PFSK-1 (cell line): ENCODE measurements at regions not wholly inside any gene's neighbourhood (a gene's known extent, or its start where the extent isn't known, plus 50 kb on each side); places are given as distances from the start of the nearest gene placed in this dataset.

ENCODE experiments used
- FOXP2 ChIP-seq: optimal IDR thresholded peaks from 2 replicates; pipeline ENCODE3; 2011; ENCODE audit warnings: borderline replicate concordance, control low read depth, inconsistent platforms; ENCODE audit not compliant: insufficient read depth; ENCODE audit errors: extremely low read length, extremely low read depth
- POLR2AphosphoS5 ChIP-seq: IDR thresholded peaks from 2 replicates; pipeline ENCODE4 v1.6.1; 2012; ENCODE audit warnings: low read depth, mild to moderate bottlenecking, control low read depth, low read length, moderate library complexity
- SIN3A ChIP-seq: IDR thresholded peaks from 2 replicates; pipeline ENCODE4 v1.6.1; 2012; ENCODE audit warnings: mild to moderate bottlenecking, low read length, moderate library complexity, borderline replicate concordance; ENCODE audit not compliant: insufficient read depth
- TAF1 ChIP-seq: IDR thresholded peaks from 2 replicates; pipeline ENCODE4 v1.6.1; 2012; ENCODE audit warnings: low read length, control low read depth, borderline replicate concordance; ENCODE audit not compliant: insufficient read depth
- TF ChIP-seq, protein P1 (sequence below), 2 experiments: IDR thresholded peaks; 2 replicates each; pipeline versions ENCODE4 v1.6.1 to v1.8.0; 2011 to 2012; ENCODE audit warnings: low read depth in 2 of 2, low read length in 2 of 2, control low read depth in 1 of 2, inconsistent platforms in 1 of 2, mild to moderate bottlenecking in 1 of 2, moderate library complexity in 1 of 2; ENCODE audit not compliant: insufficient read depth in 1 of 2

DNA sequence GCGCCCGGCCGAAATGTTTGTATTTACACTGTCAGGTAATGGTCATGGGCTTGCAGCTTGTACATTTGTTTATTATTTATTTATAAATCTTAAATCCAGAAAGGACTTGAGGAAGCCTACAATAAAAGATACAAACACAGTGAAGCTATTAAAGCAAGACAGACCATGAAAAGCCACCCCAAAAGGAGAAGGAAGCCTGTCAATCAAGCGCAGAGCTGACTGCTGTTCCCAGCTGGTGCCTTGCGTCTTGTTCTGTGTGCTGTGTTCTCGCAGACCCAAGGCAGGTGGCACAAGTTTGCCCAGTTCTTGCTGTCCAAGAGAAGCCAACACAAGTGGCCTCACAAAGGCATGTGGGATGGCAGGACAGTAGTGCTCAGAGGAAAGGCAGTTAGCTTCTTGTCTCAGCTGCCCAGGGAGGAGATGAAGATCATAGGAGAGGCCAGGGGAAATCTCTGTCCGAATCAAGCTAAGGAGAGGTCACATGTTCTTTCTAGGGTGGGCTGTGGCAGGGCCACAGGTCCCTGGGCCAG, 73.2 kb downstream of the SLC25A47 start:
- TF ChIP-seq TAF1: no peak
- TF ChIP-seq, protein P1, sequence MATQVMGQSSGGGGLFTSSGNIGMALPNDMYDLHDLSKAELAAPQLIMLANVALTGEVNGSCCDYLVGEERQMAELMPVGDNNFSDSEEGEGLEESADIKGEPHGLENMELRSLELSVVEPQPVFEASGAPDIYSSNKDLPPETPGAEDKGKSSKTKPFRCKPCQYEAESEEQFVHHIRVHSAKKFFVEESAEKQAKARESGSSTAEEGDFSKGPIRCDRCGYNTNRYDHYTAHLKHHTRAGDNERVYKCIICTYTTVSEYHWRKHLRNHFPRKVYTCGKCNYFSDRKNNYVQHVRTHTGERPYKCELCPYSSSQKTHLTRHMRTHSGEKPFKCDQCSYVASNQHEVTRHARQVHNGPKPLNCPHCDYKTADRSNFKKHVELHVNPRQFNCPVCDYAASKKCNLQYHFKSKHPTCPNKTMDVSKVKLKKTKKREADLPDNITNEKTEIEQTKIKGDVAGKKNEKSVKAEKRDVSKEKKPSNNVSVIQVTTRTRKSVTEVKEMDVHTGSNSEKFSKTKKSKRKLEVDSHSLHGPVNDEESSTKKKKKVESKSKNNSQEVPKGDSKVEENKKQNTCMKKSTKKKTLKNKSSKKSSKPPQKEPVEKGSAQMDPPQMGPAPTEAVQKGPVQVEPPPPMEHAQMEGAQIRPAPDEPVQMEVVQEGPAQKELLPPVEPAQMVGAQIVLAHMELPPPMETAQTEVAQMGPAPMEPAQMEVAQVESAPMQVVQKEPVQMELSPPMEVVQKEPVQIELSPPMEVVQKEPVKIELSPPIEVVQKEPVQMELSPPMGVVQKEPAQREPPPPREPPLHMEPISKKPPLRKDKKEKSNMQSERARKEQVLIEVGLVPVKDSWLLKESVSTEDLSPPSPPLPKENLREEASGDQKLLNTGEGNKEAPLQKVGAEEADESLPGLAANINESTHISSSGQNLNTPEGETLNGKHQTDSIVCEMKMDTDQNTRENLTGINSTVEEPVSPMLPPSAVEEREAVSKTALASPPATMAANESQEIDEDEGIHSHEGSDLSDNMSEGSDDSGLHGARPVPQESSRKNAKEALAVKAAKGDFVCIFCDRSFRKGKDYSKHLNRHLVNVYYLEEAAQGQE (IDR thresholded peaks at IDR 0.05; ENCODE audit: insufficient read depth in 1 of 2, low read depth in 2 of 2, low read length in 2 of 2): no peak

DNA sequence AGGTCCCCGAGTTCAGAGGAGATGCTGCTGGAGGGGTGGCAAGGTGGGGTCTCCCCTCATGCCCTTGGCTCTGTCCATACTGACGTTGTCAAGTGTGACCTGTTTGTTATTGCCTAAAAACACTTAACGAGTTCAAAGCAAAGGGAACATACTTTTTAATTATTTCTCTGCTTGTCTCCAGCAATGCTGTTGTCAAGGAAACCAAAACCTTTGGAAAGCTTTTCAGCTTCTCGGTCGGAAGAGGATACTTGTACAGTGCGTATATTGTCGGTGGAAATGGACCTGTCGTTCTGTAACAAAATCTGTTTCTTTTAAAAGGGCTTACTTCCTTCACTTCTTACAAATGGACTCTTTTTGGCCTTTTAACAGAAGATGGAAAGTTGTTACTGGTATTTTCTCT, 73.9 kb downstream of the SLC25A47 start:
- TF ChIP-seq FOXP2 (no peak), SIN3A (no peak), TAF1 (no peak), POLR2AphosphoS5 (no peak)
- TF ChIP-seq, protein P1 (IDR thresholded peaks at IDR 0.05; ENCODE audit: insufficient read depth in 1 of 2, low read depth in 2 of 2, low read length in 2 of 2): no peak

DNA sequence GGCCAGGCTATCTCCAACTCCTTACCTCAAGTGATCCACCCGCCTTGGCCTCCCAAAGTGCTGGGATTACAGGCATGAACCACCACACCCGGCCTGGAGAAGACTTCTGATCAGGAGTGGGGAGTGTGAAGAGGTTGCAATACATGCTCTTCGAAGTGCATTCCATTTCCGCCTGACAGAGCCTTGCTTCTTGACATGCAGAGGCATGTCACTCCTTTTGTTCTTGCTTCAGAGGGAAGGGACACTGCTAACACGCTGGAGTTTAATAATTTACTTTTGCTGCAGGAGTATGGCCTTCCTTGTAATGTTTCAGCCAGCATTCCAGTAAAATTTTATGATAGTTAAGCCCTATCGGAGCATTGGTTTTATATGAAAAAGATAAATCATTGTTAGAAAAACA, 74.9 kb downstream of the SLC25A47 start:
- TF ChIP-seq POLR2AphosphoS5 (no peak), FOXP2 (no peak), TAF1 (no peak), SIN3A (no peak)
- TF ChIP-seq, protein P1 (IDR thresholded peaks at IDR 0.05; ENCODE audit: insufficient read depth in 1 of 2, low read depth in 2 of 2, low read length in 2 of 2): no peak

DNA sequence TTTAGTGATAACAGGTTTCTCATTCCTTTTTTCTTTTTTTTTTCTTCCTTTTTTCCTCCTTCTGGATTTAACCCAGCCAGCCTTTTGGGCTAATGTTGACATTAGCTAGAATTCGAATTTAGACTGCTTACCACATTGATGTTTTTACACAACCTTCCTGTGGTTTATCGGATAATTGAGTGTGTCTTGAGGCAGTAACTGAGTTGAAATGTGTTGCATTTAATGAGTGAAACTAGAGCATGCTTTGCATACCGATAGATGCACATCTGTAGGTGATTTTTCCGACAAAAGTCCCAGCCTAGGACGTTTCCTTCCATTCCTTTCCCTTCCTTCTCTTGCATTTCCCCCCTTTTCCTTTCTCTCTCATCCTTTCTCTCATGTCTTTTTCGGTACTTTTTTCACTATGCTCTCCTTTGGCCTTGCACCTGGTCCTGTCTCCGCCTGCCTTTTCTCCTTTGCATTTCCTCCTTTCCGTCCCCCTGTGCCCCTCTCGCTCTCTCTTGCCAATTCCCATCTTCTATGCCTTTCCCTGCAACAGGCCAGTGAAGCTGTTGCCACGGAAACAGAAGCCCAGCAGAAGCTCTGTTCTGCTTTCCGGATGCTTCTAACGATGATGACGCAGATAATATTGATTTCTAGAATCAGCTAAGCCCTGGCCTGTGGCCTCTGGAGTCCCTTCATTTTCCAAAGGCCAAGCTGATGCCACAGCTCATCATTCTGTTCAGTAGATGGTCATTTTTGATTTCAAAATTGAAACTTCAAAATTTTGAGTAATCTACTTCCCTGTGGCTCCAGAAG, 76.1 kb downstream of the SLC25A47 start:
- TF ChIP-seq, protein P1 (IDR thresholded peaks at IDR 0.05; ENCODE audit: insufficient read depth in 1 of 2, low read depth in 2 of 2, low read length in 2 of 2): no peak
- no peak for TF ChIP-seq SIN3A
- TF ChIP-seq POLR2AphosphoS5: no peak
- no peak for TF ChIP-seq FOXP2

DNA sequence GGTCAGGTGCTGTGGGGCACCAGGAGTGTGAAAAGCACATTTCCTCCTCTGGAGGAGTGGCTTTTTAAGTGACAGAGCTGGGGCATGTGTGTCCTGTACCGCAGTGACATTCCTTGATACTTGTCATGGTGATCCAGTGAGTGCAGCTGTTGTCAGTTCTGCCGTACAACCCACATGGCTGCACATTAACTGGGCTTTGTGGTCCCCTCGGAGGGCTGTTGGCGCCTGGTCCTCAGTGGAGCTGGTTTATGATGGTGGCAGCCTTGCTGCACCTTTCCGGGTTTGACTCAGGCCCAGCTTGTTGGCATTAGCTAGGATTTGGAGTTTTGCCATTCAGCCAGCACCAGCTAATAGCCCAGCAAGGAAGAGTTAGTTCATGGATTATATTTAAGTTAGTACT, 77.0 kb downstream of the SLC25A47 start:
- TF ChIP-seq FOXP2: no peak
- TF ChIP-seq SIN3A: no peak
- TF ChIP-seq POLR2AphosphoS5: no peak
- TF ChIP-seq, protein P1 (IDR thresholded peaks at IDR 0.05; ENCODE audit: insufficient read depth in 1 of 2, low read depth in 2 of 2, low read length in 2 of 2): no peak
- TF ChIP-seq TAF1: no peak
